GM12878 (cell line): ENCODE measurements at regions not wholly inside any gene's neighbourhood (a gene's known extent, or its start where the extent isn't known, plus 50 kb on each side); places are given as distances from the start of the nearest gene placed in this dataset.

ENCODE experiments used
- ATAC-seq: fragments of 200-7000 bp; cut with Tn5 transposase; 3 replicates; pipeline ENCODE4 v1.9.1; 2020; ENCODE audit warnings: mild to moderate bottlenecking, moderate library complexity
- BruUV-seq: library from RNA; stranded (reverse); fragments of 400-500 nt; replicated peaks from 2 replicates; lab custom pipeline; 2021; lab: Mats Ljungman, UMichigan
- CTCF ChIA-PET: fragments of 300-600 bp; sonication (Branson Sonifier 250); formaldehyde crosslinking; extraction: SDS; loops from one replicate; lab custom pipeline; 2021; ENCODE audit warnings: inconsistent platforms; lab: Yijun Ruan, JAX
- POLR2A ChIA-PET: fragments of 350-600 bp; formaldehyde crosslinking; extraction: SDS; loops from one replicate; lab custom pipeline; 2021; ENCODE audit warnings: inconsistent platforms; lab: Charles Lee
- RAD21 ChIA-PET: fragments of 300-600 bp; sonication (Branson Sonifier 250); formaldehyde crosslinking; loops from one replicate; lab custom pipeline; 2023; ENCODE audit warnings: antibody characterized with exemption; ENCODE audit not compliant: unreplicated experiment; lab: Charles Lee
- SMC1A ChIA-PET: fragments of 300-600 bp; sonication (Branson Sonifier 250); formaldehyde crosslinking; loops from one replicate; lab custom pipeline; 2023; ENCODE audit not compliant: unreplicated experiment, uncharacterized antibody; lab: Charles Lee
- DNase-seq: peaks from one replicate; pipeline ENCODE4 v3.0.0-alpha.2; 2011; ENCODE audit warnings: low read depth, low spot score
- FAIRE-seq: peaks from 3 replicates; lab custom pipeline; 2011; peaks lifted over from hg19 to GRCh38; lab: Jason Lieb, UNC
- H2AFZ ChIP-seq: 2 replicates; pipeline ENCODE4 v1.6.0; 2011; ENCODE audit warnings: low read depth, low read length, control low read depth; ENCODE audit not compliant: control insufficient read depth
- H3K27ac ChIP-seq: 2 replicates; pipeline ENCODE4 v1.5.1; 2011; ENCODE audit warnings: control low read depth; ENCODE audit not compliant: control insufficient read depth, insufficient read depth
- H3K27me3 ChIP-seq, 2 experiments: replicated peaks in 1 of 2; 2 replicates each; pipeline versions ENCODE4 v1.6.0 to v1.6.1; 2011; ENCODE audit warnings: low read length in 1 of 2; ENCODE audit not compliant: control insufficient read depth in 2 of 2, insufficient read depth in 2 of 2
- H3K36me3 ChIP-seq, 2 experiments: 2 replicates each; pipeline ENCODE4 v1.5.1; 2011; ENCODE audit warnings: low read length in 1 of 2; ENCODE audit not compliant: control insufficient read depth in 2 of 2, insufficient read depth in 2 of 2
- H3K4me1 ChIP-seq: 2 replicates; pipeline ENCODE4 v1.6.1; 2011; ENCODE audit warnings: mild to moderate bottlenecking, low read length, moderate library complexity, mixed read lengths; ENCODE audit not compliant: control insufficient read depth, insufficient read depth
- H3K4me2 ChIP-seq: 2 replicates; pipeline ENCODE4 v1.6.0; 2011; ENCODE audit warnings: control low read depth; ENCODE audit not compliant: control insufficient read depth, insufficient read depth
- H3K4me3 ChIP-seq: fragments of 200-600 bp; sonication (generic); 2 replicates; pipeline ENCODE4 v1.5.1; 2016
- H3K79me2 ChIP-seq: 2 replicates; pipeline ENCODE4 v1.6.0; 2011; ENCODE audit warnings: low read length; ENCODE audit not compliant: control insufficient read depth, insufficient read depth
- H3K9ac ChIP-seq: 2 replicates; pipeline ENCODE4 v1.8.0; 2011; ENCODE audit warnings: low read length, control low read depth, mixed read lengths; ENCODE audit not compliant: control insufficient read depth, insufficient read depth
- H3K9me3 ChIP-seq: replicated peaks from 3 replicates; pipeline ENCODE4 v1.5.1; 2011; ENCODE audit warnings: mild to moderate bottlenecking, low read length; ENCODE audit not compliant: control insufficient read depth, insufficient read depth
- H4K20me1 ChIP-seq: 2 replicates; pipeline ENCODE4 v1.6.0; 2011; ENCODE audit not compliant: control insufficient read depth, insufficient read depth
- CBFB ChIP-seq: IDR thresholded peaks from 2 replicates; pipeline ENCODE4 v1.6.1; 2016; ENCODE audit warnings: antibody characterized with exemption, low read depth
- NKRF ChIP-seq: fragments of 450-650 bp; conservative IDR thresholded peaks from 2 replicates; pipeline ENCODE4 v1.6.1; 2017; ENCODE audit warnings: mild to moderate bottlenecking, moderate library complexity
- NR2F1 ChIP-seq: fragments of 450-650 bp; conservative IDR thresholded peaks from 2 replicates; pipeline ENCODE4 v1.6.1; 2017; ENCODE audit warnings: mild to moderate bottlenecking
- RB1 ChIP-seq: fragments of 450-650 bp; formaldehyde crosslinking; IDR thresholded peaks from 2 replicates; pipeline ENCODE4 v1.6.1; 2017; ENCODE audit warnings: mild to moderate bottlenecking, borderline replicate concordance
- SUPT20H ChIP-seq: IDR thresholded peaks from 2 replicates; pipeline ENCODE4 v1.6.1; 2011; ENCODE audit warnings: low read depth, mild to moderate bottlenecking, low read length, moderate library complexity, borderline replicate concordance; ENCODE audit not compliant: control insufficient read depth
- TARDBP ChIP-seq: IDR thresholded peaks from 2 replicates; pipeline ENCODE4 v1.6.1; 2016; ENCODE audit warnings: borderline replicate concordance
- TCF7 ChIP-seq: IDR thresholded peaks from 2 replicates; pipeline ENCODE4 v1.6.1; 2014; ENCODE audit warnings: antibody characterized with exemption, borderline replicate concordance
- ZNF592 ChIP-seq: fragments of 450-650 bp; IDR thresholded peaks from 2 replicates; pipeline ENCODE4 v1.6.1; 2017; ENCODE audit warnings: mild to moderate bottlenecking, moderate library complexity
- ZSCAN29 ChIP-seq: fragments of 450-650 bp; IDR thresholded peaks from 2 replicates; pipeline ENCODE4 v1.6.1; 2017; ENCODE audit warnings: mild to moderate bottlenecking, moderate library complexity
- WGBS: methylation state at CpG from one replicate; pipeline ENCODE4 v1.1.6; 2016; ENCODE audit warnings: low lambda C conversion rate; ENCODE audit not compliant: insufficient replicate concordance, insufficient coverage; ENCODE audit errors: missing lambda C conversion rate; 5-methylcytosine and 5-hydroxymethylcytosine counted together
- in situ Hi-C: fragments of 300-500 bp; cut with MboI; formaldehyde crosslinking; loops from 9 replicates; pipeline ENCODE4 v1.14.3; 2018; ENCODE audit warnings: mixed read lengths
- intact Hi-C: fragments of 100-400 bp; cut with micrococcal nuclease; formaldehyde crosslinking; loops from one replicate; pipeline ENCODE4 v1.14.2; 2022; ENCODE audit not compliant: unreplicated experiment
- TF ChIP-seq, protein P1 (sequence below): fragments of 450-650 bp; IDR thresholded peaks from 2 replicates; pipeline ENCODE4 v1.6.1; 2014; ENCODE audit warnings: mild to moderate bottlenecking
- TF ChIP-seq, protein P2 (sequence below): fragments of 450-650 bp; IDR thresholded peaks from 2 replicates; pipeline ENCODE4 v1.6.1; 2016; ENCODE audit warnings: mild to moderate bottlenecking, moderate library complexity, borderline replicate concordance

DNA sequence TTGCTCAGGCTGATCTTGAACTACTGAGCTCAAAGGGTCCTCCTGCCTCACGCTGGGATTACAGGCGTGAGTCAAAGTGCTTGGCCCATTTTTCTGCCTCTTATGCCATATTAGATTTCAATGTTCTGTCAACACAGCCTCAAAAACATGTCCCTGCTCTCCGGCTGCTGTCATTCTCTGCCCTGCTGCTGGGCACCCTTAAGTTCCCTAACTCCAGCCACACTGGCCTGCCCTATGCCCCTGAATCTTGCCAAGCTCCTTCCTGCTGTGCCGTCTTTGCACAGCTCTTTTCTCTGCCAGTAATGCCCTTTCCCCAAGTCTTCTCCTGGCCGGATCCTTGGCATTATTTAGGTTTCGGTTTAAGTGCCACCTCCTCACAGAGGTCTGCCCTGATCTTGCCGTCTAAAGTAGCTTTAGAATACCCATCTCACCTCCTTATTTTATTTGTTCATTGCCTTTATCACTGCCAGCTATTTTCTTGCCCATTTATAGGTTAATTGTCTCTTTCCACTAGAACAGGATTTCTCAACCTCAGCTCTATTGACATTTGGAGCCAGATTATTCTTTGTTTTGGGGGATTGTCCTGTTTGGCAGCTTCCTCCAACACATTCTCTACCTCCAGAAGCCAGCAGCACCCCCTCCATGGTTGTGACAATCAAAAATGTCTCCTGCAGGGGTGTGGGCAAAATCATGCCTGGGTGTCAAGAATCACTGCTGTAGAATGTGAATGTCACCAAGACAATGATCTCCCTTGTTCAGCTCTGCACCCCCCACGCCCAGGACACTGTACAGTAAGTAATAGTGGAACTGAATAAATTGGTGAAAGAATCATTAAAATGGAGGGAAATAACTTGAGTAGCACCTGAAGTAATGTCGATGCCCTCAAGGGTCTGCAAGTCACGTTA is 168.2 kb downstream of the CYLD start:
- in situ Hi-C loops: no loop called here
- ChIA-PET SMC1A (interaction anchor here (0.6 kb wide), 1 partner anchor 442 kb away, joined by 3 read pairs; no protein-coding TSS in a partner anchor), POLR2A (no interaction called here), CTCF (no interaction called here), RAD21 (no interaction called here)
- Histone ChIP-seq H4K20me1 (no peaks in the 10 kb centered on the region), H3K4me2 (no peak overlapping the region), H3K4me1 (no peaks in the 10 kb centered on the region), H3K4me3 (no peak overlapping the region), H3K79me2 (no peaks in the 10 kb centered on the region), H3K9me3 (no peaks in the 10 kb centered on the region), H3K9ac (no peak overlapping the region), H2AFZ (no peak overlapping the region), H3K27me3 (no peaks in the 10 kb centered on the region), H3K27ac (no peak overlapping the region), H3K36me3 (no peaks in the 10 kb centered on the region)
- WGBS: 11% methylated on average over 10 of the region's 10 CpGs
- ATAC-seq (no peak), DNase-seq (no peak), FAIRE-seq (no peak)
- intact Hi-C loops: no loop called here
- BruUV-seq: no TSS peak
- TF ChIP-seq TCF7: no peak
- TF ChIP-seq ZNF592: no peak
- TF ChIP-seq ZSCAN29: no peak
- no peak for TF ChIP-seq NR2F1
- no peak for TF ChIP-seq RB1
- TF ChIP-seq CBFB: no peak
- TF ChIP-seq, protein P1, sequence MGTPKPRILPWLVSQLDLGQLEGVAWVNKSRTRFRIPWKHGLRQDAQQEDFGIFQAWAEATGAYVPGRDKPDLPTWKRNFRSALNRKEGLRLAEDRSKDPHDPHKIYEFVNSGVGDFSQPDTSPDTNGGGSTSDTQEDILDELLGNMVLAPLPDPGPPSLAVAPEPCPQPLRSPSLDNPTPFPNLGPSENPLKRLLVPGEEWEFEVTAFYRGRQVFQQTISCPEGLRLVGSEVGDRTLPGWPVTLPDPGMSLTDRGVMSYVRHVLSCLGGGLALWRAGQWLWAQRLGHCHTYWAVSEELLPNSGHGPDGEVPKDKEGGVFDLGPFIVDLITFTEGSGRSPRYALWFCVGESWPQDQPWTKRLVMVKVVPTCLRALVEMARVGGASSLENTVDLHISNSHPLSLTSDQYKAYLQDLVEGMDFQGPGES: no peak
- no peak for TF ChIP-seq SUPT20H
- TF ChIP-seq TARDBP: no peak
- TF ChIP-seq NKRF: no peak
- TF ChIP-seq, protein P2, sequence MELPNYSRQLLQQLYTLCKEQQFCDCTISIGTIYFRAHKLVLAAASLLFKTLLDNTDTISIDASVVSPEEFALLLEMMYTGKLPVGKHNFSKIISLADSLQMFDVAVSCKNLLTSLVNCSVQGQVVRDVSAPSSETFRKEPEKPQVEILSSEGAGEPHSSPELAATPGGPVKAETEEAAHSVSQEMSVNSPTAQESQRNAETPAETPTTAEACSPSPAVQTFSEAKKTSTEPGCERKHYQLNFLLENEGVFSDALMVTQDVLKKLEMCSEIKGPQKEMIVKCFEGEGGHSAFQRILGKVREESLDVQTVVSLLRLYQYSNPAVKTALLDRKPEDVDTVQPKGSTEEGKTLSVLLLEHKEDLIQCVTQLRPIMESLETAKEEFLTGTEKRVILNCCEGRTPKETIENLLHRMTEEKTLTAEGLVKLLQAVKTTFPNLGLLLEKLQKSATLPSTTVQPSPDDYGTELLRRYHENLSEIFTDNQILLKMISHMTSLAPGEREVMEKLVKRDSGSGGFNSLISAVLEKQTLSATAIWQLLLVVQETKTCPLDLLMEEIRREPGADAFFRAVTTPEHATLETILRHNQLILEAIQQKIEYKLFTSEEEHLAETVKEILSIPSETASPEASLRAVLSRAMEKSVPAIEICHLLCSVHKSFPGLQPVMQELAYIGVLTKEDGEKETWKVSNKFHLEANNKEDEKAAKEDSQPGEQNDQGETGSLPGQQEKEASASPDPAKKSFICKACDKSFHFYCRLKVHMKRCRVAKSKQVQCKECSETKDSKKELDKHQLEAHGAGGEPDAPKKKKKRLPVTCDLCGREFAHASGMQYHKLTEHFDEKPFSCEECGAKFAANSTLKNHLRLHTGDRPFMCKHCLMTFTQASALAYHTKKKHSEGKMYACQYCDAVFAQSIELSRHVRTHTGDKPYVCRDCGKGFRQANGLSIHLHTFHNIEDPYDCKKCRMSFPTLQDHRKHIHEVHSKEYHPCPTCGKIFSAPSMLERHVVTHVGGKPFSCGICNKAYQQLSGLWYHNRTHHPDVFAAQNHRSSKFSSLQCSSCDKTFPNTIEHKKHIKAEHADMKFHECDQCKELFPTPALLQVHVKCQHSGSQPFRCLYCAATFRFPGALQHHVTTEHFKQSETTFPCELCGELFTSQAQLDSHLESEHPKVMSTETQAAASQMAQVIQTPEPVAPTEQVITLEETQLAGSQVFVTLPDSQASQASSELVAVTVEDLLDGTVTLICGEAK: no peak
